HCT116 (cell line): ENCODE measurements at regions not wholly inside any gene's neighbourhood (a gene's known extent, or its start where the extent isn't known, plus 50 kb on each side); places are given as distances from the start of the nearest gene placed in this dataset.

Source experiments
- ATAC-seq: fragments of 200-7000 bp; cut with Tn5 transposase; 2 replicates; pipeline ENCODE4 v1.9.1; 2020; ENCODE audit warnings: mild to moderate bottlenecking, moderate library complexity
- BruUV-seq: library from RNA; stranded (reverse); fragments of 400-500 nt; replicated peaks from 2 replicates; lab custom pipeline; 2021; lab: Mats Ljungman, UMichigan
- CTCF ChIA-PET: fragments of 300-600 bp; sonication (Branson Sonifier 250); formaldehyde crosslinking; loops from one replicate; lab custom pipeline; 2021; ENCODE audit warnings: antibody characterized with exemption; lab: Charles Lee
- POLR2A ChIA-PET: fragments of 300-600, 350-600 bp; sonication (Branson Sonifier 250); formaldehyde crosslinking; loops from one replicate; lab custom pipeline; 2021; ENCODE audit warnings: antibody characterized with exemption; lab: Charles Lee
- RAD21 ChIA-PET, 2 experiments: fragments of 300-600 bp; sonication (Branson Sonifier 250); formaldehyde crosslinking; loops; one replicate each; lab custom pipeline; 2023; ENCODE audit warnings: low total read pairs in 2 of 2; ENCODE audit not compliant: uncharacterized antibody in 2 of 2, unreplicated experiment in 2 of 2, low non-redundant PET in 1 of 2; lab: Charles Lee
- DNase-seq: peaks from one replicate; pipeline ENCODE4 v3.0.0-alpha.2; 2010; ENCODE audit warnings: low read depth, low spot score
- H2AFZ ChIP-seq: fragments of 200-600 bp; shearing (Covaris generic), sonication (generic); 2 replicates; pipeline ENCODE4 v1.6.1; 2017; ENCODE audit warnings: low read depth, mixed run types, mixed read lengths, antibody characterized with exemption, low read length; ENCODE audit not compliant: poor library complexity, severe bottlenecking
- H3K27ac ChIP-seq: 2 replicates; pipeline ENCODE4 v1.5.1; 2012; ENCODE audit warnings: low read depth, low read length
- H3K27me3 ChIP-seq: fragments of 200-600 bp; sonication (generic); 2 replicates; pipeline ENCODE4 v1.6.1; 2016; ENCODE audit warnings: mixed run types, low read length, mixed read lengths; ENCODE audit not compliant: insufficient read depth
- H3K36me3 ChIP-seq, 2 experiments: fragments of 200-500 bp in 1 of 2; fragments of 200-600 bp in 1 of 2; sonication (Bioruptor generic) in 1 of 2; sonication (generic) in 1 of 2; 2 replicates each; pipeline versions ENCODE4 v1.5.1 to v1.6.1; 2014 to 2016; ENCODE audit warnings: low read length in 2 of 2, inconsistent platforms in 1 of 2, mixed read lengths in 1 of 2, mixed run types in 1 of 2; ENCODE audit not compliant: insufficient read depth in 2 of 2, control insufficient read depth in 1 of 2
- H3K4me1 ChIP-seq, 2 experiments: fragments of 200-600 bp in 1 of 2; sonication (generic) in 1 of 2; 2 replicates each; pipeline versions ENCODE4 v1.5.1 to v1.6.1; 2012 to 2017; ENCODE audit warnings: low read length in 2 of 2, inconsistent platforms in 1 of 2, mild to moderate bottlenecking in 1 of 2, mixed read lengths in 1 of 2, mixed run types in 1 of 2, moderate library complexity in 1 of 2; ENCODE audit not compliant: insufficient read depth in 2 of 2, control insufficient read depth in 1 of 2
- H3K4me2 ChIP-seq: fragments of 200-600 bp; sonication (generic); 2 replicates; pipeline ENCODE4 v1.6.1; 2017; ENCODE audit warnings: mixed run types, low read length, mixed read lengths
- H3K4me3 ChIP-seq, 2 experiments: fragments of 200-600 bp in 1 of 2; sonication (generic) in 1 of 2; replicated peaks in 1 of 2; 2 replicates each; pipeline ENCODE4 v1.5.1; 2011 to 2016; ENCODE audit warnings: low read length in 2 of 2, control low read depth in 1 of 2, low read depth in 1 of 2, mild to moderate bottlenecking in 1 of 2, mixed read lengths in 1 of 2, mixed run types in 1 of 2
- H3K79me2 ChIP-seq: fragments of 200-600 bp; sonication (generic); 2 replicates; pipeline ENCODE4 v1.6.1; 2017; ENCODE audit warnings: mild to moderate bottlenecking, mixed run types, low read length, moderate library complexity, mixed read lengths; ENCODE audit not compliant: insufficient read depth
- H3K9ac ChIP-seq: fragments of 200-600 bp; sonication (generic); 2 replicates; pipeline ENCODE4 v1.6.1; 2016; ENCODE audit warnings: low read length, mixed read lengths
- H3K9me2 ChIP-seq: fragments of 200-600 bp; sonication (generic), shearing (Covaris generic); 2 replicates; pipeline ENCODE4 v1.6.1; 2017; ENCODE audit warnings: mixed run types, mild to moderate bottlenecking, moderate library complexity; ENCODE audit not compliant: insufficient read depth
- H3K9me3 ChIP-seq, 2 experiments: fragments of 200-500 bp in 1 of 2; fragments of 200-600 bp in 1 of 2; sonication (Bioruptor generic) in 1 of 2; sonication (generic) in 1 of 2; 2 replicates each; pipeline ENCODE4 v1.6.1; 2014 to 2017; ENCODE audit warnings: low read length in 2 of 2, mixed read lengths in 2 of 2, inconsistent platforms in 1 of 2, low read depth in 1 of 2, mild to moderate bottlenecking in 1 of 2, mixed run types in 1 of 2, moderate library complexity in 1 of 2; ENCODE audit not compliant: control insufficient read depth in 1 of 2, insufficient read depth in 1 of 2
- H4K20me1 ChIP-seq: fragments of 200-600 bp; sonication (generic), shearing (Covaris generic); 2 replicates; pipeline ENCODE4 v1.6.1; 2017; ENCODE audit warnings: mixed run types, mild to moderate bottlenecking, moderate library complexity; ENCODE audit not compliant: insufficient read depth
- ATF3 ChIP-seq: IDR thresholded peaks from 2 replicates; pipeline ENCODE4 v1.6.1; 2012
- CTCF ChIP-seq, 3 experiments: fragments of 200-600 bp in 1 of 3; sonication (generic) in 1 of 3; IDR thresholded peaks in 2 of 3; conservative IDR thresholded peaks in 1 of 3; 2 replicates each; pipeline ENCODE4 v1.5.1; 2012 to 2017; ENCODE audit warnings: low read depth in 2 of 3, low read length in 2 of 3, antibody characterized with exemption in 1 of 3, borderline replicate concordance in 1 of 3, control low read depth in 1 of 3, mild to moderate bottlenecking in 1 of 3, mixed read lengths in 1 of 3, mixed run types in 1 of 3, moderate library complexity in 1 of 3; ENCODE audit not compliant: insufficient read depth in 1 of 3
- EZH2 ChIP-seq: fragments of 200-600 bp; sonication (generic); IDR thresholded peaks from 2 replicates; pipeline ENCODE4 v1.6.1; 2017; ENCODE audit warnings: antibody characterized with exemption, mixed run types
- FOSL1 ChIP-seq: IDR thresholded peaks from 2 replicates; pipeline ENCODE4 v1.6.1; 2012; ENCODE audit warnings: low read depth
- JUND ChIP-seq: IDR thresholded peaks from 2 replicates; pipeline ENCODE4 v1.6.1; 2012
- MAX ChIP-seq: IDR thresholded peaks from 2 replicates; pipeline ENCODE4 v1.6.1; 2012
- POLR2A ChIP-seq: IDR thresholded peaks from 2 replicates; pipeline ENCODE4 v1.7.0; 2011; ENCODE audit warnings: borderline replicate concordance; ENCODE audit not compliant: insufficient read depth, insufficient read length; ENCODE audit errors: extremely low read depth
- RAD21 ChIP-seq: IDR thresholded peaks from 2 replicates; pipeline ENCODE4 v1.6.1; 2012; ENCODE audit warnings: low read depth, mild to moderate bottlenecking
- REST ChIP-seq: IDR thresholded peaks from 2 replicates; pipeline ENCODE4 v1.6.1; 2012; ENCODE audit warnings: low read depth
- SRF ChIP-seq: IDR thresholded peaks from 2 replicates; pipeline ENCODE4 v1.6.1; 2012; ENCODE audit warnings: low read depth
- TCF7L2 ChIP-seq: IDR thresholded peaks from 2 replicates; pipeline ENCODE4 v1.7.0; 2011; ENCODE audit warnings: borderline replicate concordance, inconsistent platforms; ENCODE audit not compliant: insufficient read depth, insufficient read length; ENCODE audit errors: extremely low read depth
- YY1 ChIP-seq: IDR thresholded peaks from 2 replicates; pipeline ENCODE4 v1.6.1; 2011; ENCODE audit warnings: low read length, low read depth, moderate library complexity, mild to moderate bottlenecking; ENCODE audit not compliant: insufficient replicate concordance; ENCODE audit errors: extremely low read depth
- ZNF274 ChIP-seq: fragments of 200-500 bp; sonication (Bioruptor generic); IDR thresholded peaks from 2 replicates; pipeline ENCODE4 v1.6.1; 2014; ENCODE audit warnings: mild to moderate bottlenecking, low read depth, low read length, inconsistent platforms
- intact Hi-C: fragments of 100-400 bp; cut with micrococcal nuclease; formaldehyde crosslinking; loops from 2 replicates; pipeline ENCODE4 v1.10.0; 2022

GRCh38 chr2:67013821-67014220 lies 383.3 kb upstream of the ETAA1 start:
- Histone ChIP-seq H3K9me2 (no peaks in the 10 kb centered on the region), H3K79me2 (no peaks in the 10 kb centered on the region), H3K36me3 (no peaks in the 10 kb centered on the region), H3K27ac (no peak overlapping the region), H2AFZ (no peak overlapping the region), H3K4me3 (no peak overlapping the region), H3K4me2 (no peak overlapping the region), H4K20me1 (no peaks in the 10 kb centered on the region), H3K27me3 (no peaks in the 10 kb centered on the region), H3K4me1 (no peaks in the 10 kb centered on the region), H3K9ac (no peak overlapping the region), H3K9me3 (no peaks in the 10 kb centered on the region; a peak in 1 of 4 replicates)
- TF ChIP-seq FOSL1, result no peak
- no peak for TF ChIP-seq REST
- no peak for TF ChIP-seq YY1
- no peak for TF ChIP-seq ZNF274
- no peak for TF ChIP-seq RAD21
- TF ChIP-seq SRF, result no peak
- TF ChIP-seq TCF7L2, result no peak
- TF ChIP-seq MAX, result no peak
- TF ChIP-seq CTCF (IDR thresholded peaks at IDR 0.05 in 2 of 3, conservative IDR thresholded peaks at IDR 0.05 in 1 of 3; ENCODE audit: borderline replicate concordance in 1 of 3, insufficient read depth in 1 of 3, low read depth in 2 of 3, low read length in 2 of 3), result no peak
- TF ChIP-seq POLR2A, result no peak
- TF ChIP-seq JUND, result no peak
- TF ChIP-seq EZH2, result no peak
- TF ChIP-seq ATF3, result no peak
- no TSS peak for BruUV-seq
- ChIA-PET RAD21 (no interaction called here), CTCF (no interaction called here), POLR2A (no interaction called here)
- ATAC-seq (no peak), DNase-seq (no peak)
- intact Hi-C loops, result no loop called here
